Astrocyte of the hippocampus (primary cell): ENCODE measurements at regions not wholly inside any gene's neighbourhood (a gene's known extent, or its start where the extent isn't known, plus 50 kb on each side); places are given as distances from the start of the nearest gene placed in this dataset.
"Not testable (repeated sequence)": the region's sequence is repeated elsewhere in the genome, so short reads cannot be mapped to it uniquely, and the experiment has no call there.

Experiments used
- DNase-seq: peaks from one replicate; pipeline ENCODE4 v3.0.0; 2011; ENCODE audit warnings: low read depth, low spot score

DNA sequence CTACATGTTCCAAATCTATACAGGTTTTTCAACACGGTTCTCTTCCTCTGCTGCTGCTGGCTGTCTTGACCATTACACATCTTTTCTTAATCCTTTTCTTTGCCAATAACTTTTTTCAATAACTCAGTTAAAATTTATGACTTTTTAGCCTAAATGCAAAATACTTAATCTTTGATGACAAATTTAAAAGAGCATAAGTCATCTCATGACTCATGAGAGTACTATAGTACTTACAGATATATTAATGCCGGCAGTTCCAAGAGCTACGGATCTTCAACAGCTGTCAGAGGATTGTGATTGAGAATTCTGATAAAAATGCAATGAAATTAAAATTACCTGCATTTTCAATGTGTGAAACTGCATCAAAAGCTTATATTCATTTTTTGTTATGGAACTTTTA, 105.5 kb downstream of the KPNA2 start:
- no peak for DNase-seq

DNA sequence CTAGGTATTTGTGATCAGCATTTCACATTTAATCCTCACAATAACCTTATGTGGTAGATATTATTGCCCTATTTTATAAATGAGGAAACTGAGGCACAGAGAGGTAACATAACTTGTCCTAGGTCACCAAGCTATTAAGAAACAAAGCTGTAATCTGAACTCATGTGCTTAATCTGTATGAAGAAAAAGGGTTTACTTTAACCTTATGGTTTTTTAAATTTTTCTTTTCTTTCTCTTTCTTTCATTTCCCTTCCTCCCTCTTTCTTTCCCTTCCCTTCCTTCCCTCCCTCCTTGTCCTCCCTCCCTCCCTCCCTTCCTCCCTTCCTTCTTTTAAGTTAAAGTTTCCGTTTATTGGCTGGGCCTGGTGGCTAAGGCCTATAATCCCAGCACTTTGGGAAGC, 105.2 kb upstream of the AMZ2 start:
- no peak for DNase-seq

DNA sequence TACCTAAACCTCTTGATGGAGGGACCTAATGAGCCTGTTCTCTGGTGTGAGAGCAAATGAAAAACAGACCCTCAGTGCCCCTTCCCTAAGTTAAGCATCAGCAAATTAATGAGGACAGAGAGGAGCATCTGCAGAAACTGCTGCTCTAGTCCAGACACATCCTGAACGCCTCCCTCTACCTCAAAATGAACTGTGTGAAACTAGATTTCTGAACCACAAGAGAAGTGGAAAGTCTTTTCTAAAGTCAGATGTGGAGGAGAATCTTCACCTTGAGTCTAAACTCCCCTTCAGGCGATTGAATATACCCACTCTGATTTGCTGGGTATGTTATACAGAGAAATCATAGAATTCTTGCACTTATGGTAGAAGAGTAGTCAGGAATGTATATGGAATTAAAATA, 104.4 kb upstream of the AMZ2 start:
- no peak for DNase-seq

DNA sequence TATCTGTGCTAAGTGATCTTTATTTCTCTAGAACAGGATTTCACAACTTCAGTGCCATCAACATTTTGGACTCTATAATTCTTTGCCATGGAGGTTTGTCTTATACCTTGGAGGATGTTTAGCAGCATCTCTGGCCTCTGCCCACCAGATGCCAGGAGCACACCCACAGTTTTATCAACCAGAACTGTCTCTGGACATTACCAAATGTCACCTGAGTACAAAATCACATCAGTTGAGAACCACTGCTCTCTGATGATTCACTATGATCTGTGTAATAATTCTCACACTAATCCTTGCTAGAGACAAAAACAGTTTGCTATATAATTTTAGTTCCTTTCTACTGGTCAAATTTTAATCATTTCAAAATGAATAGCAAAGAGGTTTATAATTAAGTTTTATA, 102.8 kb upstream of the AMZ2 start:
- no peak for DNase-seq

DNA sequence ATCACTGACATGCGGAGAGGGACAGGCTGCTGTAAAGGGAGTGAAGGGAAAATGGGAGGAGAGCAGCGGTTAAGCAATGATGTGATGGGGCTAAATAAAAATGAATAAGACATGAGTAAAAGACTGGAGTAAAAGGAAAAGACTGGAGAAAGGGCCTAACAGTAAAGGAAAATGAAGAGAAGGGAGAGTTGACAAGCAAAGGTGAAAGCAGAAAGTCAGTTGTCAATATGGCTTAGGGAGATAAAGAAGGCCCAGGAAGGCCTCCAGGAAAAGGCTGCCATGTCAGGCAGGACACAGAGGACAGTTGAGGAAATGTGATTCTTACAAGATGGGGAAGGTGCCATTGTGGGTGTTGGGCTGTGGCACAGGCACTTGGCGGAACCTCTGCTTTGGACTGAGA, 98.9 kb upstream of the AMZ2 start:
- DNase-seq = no peak

DNA sequence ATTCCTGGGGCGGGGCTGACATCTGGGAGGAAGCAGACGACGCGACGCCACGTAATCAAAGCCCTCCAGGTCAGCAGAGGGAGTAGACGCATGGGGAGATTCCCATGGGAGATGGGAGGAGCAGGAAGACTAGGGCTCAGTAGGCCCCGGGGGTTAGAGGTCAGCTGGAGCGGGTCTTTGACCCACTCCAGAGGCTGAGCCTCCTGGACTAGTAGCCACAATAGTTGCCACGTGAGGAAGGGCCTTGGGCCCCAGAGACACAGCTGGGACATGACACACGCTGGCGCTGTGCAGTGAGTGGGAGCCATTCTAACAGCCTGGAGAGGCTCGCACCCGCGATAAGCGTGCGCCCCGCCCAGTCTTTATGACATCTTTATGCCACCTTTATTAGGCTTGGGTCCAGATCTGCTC, 95.7 kb upstream of the AMZ2 start:
- DNase-seq = no peak

DNA sequence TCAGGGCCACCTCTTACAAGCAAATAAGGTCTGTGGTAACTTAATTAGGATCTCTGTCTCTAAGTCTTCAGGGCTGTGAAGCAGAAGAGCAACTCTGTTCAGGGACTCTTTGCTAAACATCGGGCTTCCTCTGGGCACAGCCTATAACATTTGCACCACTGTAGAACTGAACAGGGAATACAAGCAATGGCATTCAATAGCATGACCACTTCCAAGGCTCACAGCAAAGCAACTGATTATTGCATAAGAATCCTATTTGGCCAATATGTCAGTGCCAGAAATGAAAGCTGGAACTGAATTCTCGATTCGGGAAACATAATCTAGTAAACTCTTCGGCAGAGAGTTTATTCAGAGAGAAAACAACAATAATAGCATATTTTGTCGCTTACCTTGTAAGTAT, 92.2 kb upstream of the AMZ2 start:
- no peak for DNase-seq

DNA sequence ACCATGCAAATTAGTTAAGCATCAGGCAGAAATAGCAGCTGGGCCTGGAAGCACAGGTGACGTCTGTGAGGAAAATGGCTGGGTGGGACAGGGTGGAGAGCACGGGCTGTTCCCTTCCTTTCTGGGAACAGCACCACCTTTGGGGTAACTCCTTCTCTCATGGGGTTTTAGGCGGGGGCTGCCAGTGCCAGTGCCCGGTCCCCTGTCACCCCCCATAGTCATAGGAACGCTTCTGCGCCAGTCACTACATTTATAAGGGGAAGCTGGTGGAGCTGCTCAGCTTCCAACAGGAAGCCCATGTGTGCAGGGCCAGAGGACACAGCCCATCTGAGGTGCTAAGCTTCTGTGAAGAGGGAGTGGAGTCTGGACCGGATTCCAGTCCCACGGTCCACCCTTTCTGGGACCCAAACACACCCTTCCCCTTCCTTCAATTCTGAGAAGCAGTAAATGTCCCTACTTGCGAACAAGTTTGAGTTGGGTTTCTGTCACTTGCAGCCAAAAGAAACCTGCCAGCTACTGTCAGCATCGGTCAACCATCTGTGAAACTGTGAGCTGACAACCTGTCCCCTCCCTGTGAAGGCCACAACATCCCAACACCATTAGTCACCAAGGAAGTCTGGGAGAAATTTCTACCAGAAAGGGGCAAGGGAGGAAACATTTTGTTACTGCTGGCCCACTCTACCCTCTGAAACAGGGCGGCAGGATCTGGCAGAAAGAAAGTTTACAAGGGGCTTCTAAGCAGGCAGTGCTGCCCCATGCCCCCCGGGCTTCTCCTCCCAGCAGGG, 86.0 kb upstream of the AMZ2 start:
- DNase-seq = peak; percentile 40

DNA sequence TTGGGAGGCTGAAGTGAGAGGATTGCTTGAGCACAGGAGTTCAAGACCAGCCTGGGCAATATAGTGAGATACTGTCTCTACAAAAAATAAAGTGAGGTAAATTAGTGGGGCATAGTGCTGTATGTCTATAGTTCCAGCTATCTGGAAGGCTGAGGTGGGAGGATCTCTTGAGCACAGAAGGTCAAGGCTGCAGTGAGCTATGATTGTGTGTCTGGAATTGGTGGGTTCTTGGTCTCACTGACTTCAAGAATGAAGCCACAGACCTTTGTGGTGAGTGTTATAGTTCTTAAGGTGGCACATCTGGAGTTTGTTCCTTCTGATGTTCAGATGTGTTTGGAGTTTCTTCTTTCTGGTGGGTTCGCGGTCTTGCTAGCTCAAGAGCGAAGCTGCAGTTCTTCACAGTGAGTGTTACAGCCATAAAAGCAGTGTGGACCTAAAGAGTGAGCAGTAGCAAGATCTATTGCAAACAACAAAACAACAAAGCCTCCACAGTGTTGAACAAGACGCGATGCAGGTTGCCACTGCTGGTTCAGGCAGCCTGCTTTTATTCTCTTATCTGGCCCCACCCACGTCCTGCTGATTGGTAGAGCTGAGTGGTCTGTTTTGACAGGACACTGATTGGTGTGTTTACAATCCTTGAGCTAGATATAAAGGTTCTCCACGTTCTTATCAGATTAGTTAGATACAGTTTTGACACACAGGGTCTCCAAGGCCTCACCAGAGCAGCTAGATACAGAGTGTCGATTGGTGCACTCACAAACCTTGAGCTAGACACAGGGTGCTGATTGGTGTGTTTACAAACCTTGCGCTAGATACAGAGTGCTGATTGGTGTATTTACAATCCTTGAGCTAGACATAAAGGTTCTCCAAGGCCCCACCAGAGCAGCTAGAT, 79.3 kb upstream of the AMZ2 start:
- not testable (repeated sequence) for DNase-seq

DNA sequence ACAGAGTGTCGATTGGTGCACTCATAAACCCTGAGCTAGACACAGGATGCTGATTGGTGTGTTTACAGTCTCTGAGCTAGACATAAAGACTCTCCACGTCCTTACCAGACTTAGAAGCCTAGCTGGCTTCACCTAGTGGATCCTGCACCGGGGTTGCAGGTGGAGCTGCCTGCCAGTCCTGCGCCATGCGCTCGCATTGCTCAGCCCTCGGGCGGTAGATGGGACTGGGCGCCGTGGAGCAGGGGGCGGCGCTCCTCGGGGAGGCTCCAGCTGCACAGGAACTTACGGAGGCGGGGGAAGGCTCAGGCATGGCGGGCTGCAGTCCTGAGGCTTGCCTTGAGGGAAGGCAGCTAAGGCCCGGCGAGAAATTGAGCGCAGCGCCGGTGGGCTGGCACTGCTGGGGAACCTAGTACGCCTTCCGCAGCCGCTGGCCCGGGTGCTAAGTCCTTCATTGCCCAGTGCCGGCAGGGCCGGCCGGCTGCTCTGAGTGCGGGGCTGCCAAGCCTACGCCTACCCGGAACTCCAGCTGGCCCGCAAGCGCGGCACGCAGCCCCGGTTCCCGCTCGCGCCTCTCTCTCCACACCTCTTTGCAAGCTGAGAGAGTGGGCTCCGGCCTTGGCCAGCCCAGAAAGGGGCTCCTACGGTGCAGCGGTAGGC, 78.5 kb upstream of the AMZ2 start:
- not testable (repeated sequence) for DNase-seq

DNA sequence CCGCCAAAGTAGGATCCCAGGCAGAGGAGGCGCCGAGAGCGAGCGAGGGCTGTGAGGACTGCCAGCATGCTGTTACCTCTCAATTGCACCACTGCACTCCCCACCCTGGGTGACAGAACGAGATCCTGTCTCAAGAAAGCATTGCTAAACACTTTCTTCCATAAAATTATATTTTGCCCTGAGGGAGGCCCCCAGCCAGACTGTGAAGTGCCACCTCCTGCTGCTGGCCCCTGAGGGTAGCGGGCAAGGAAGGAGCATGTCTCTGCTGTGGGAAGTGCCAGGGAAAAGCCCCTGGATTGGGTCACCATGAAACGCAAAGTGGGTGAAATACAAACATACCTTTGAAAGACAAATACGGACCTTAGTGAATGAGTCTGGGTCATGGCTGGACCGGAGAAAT, 78.0 kb upstream of the AMZ2 start:
- DNase-seq = no peak

DNA sequence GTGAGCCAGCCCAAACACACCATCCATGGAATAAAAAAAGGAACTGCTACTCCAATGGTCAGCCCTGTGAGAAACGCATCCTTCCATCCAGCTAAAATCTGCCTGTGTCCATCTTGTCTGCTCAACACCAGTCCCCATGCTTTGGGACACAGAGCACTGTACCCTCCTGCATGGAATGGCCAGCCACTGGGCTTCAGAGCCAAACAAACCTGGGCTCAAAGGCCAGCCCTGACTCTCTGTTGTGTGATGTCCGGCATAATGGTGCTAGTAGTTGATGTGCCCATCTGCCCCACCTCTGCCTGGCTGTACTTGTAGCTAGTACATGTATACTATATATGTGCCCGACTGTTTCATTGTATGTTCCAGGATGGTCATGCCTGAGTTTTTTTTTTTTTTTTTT, 77.6 kb upstream of the AMZ2 start:
- no peak for DNase-seq

DNA sequence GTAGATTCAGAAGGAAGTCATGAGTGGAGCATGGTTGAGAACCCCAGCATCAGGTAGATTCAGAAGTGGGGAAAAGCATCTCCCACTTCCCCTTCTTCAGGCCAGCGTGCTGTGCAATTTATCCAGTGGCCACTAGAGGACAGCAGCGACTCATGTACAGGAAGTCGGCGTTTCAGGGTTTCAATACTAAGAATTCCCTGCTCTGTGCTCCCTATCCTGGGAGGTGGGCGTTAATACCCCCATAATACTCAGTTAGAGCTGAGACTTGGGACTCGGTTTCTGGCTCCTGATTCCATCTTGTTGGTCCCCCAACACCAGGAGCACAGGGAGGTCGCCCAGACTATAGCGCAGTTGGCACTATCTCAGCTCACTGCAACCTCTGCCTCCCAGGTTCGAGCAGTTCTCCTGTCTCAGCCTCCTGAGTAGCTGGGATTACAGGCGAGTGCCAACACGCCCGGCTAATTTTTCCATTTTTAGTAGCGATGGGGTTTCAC, 75.3 kb upstream of the AMZ2 start:
- peak; percentile 74 for DNase-seq

DNA sequence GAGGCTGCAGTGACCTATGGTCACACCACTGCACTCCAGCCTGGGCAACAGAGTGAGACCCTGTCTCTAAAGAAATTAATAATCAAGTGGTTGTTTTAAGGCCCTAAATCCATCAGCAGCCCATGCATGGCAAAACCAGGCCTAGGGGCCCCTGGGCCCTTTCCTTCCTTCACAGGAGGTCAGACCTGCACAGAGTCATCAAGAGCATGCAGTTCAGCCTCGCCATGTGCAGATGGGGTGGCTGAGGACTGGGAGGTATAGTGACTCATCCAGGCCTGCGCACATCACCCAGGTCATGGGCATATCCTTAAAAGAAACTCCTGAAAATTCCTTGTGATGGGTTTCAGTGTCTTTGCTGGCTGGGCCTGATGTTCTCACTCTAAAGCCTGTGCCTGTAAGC, 72.4 kb upstream of the AMZ2 start:
- DNase-seq = no peak

DNA sequence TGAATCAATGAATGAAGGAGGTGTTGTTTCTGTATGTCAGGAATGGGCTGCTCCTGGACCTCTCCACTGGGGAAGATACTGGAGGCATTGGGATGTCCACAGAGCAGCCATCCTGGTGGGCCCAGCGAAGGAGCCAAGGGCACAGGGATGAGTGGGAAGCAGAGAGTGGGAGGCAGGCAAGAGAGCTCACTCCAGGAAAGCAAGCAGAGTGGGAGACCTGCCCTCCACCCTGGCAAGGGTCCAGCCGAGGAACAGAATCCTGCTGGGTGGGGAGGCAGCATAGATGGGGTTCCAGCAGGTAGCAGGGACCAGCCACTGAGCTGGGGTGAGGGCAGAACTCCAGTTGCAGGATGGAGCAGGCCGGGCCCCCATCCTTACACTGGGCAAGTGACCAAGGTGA, 71.9 kb upstream of the AMZ2 start:
- DNase-seq = no peak

DNA sequence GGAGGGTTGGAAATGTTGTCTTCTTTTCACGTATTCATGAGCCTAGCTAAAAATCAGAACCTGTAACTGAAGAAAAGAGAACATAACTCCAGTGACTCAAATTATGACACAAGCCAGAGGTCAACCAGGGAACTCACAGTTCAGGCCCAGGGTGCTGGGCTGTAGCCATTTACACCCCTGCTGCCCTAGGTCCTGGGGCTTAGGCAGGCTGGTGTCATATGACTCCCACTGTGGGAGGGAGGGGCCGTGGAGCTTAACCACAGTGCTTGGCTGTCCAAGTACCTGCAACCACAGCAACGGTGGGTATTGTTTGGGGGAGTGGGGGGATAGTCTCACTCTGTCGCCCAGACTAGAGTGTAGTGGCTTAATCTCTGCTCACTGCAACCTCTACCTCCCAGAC, 71.1 kb upstream of the AMZ2 start:
- no peak for DNase-seq

DNA sequence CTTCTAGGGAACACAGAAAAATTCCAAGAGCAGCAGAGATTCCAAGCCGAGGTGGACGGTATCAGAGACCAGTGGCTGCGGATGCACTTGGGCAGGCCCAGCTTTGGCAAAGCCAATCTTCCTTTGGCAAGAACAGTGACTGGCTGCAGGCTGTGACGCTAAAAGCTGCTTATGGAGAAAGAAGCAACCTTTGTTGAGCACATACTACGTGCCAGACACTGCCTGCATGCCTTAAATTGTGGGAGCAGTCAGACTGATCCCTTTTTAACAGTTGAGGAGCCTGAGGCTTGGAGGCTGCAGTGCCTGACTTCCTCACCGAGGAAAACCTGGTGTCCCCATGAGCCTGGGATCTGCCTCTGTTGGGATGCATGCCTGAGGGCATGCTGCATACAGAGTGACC, 69.0 kb upstream of the AMZ2 start:
- DNase-seq = no peak

DNA sequence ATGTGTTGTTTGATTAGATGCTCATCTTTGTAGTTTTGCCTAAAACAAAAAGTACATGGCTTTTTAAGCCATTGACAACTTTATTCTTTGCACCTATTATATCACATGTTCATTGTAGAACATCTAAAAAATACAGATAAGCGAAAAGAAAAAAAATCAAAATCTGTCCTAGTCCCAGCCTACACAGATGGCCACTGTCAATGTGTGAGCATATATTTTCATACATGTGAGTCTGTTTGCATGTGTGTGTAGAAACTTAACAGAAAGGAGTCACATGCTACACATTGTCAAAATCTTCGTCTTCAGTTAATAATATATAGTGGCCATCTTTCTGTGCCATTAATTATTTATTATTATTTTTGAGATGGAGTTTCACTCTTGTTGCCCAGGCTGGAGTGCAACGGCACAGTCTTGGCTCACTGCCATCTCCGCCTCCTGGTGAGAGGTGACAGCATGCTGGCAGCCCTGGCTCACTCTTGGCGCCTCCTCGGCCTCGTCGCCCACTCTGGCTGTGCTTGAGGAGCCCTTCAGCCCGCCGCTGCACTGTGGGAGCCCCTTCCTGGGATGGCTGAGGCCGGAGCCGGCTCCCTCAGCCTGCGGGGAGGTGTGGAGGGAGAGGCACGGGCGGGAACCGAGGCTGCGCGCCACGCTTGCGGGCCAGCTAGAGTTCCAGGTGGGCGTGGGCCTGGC, 68.5 kb upstream of the AMZ2 start:
- DNase-seq = no peak

DNA sequence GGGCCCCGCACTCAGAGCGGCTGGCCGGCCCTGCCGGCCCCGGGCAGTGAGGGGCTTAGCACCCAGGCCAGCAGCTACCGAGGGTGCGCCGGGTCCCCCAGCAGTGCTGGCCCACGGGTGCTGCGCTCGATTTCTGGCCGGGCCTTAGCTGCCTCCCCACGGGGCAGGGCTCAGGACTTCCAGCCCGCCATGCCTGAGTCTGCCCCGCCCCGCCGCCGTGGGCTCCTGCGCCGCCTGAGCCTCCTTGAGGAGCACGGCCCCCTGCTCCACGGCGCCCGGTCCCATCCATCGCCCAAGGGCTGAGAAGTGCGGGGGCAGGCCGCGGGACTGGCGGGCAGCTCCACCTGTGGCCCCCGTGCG, 67.9 kb upstream of the AMZ2 start:
- no peak for DNase-seq

DNA sequence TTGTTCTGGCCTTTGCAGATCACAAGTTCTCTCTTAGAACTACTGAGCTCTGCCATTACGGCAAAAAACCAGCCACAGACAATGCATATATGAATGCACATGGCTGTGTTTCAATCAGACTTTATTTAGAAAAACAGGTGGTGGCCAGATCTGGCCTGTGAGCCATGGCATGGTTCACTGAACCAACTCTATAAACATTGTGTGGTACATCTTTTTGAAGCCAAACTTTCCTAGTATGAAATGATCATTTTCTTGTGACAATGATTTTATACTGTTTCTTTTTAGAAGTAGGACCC, 65.9 kb upstream of the AMZ2 start:
- no peak for DNase-seq

DNA sequence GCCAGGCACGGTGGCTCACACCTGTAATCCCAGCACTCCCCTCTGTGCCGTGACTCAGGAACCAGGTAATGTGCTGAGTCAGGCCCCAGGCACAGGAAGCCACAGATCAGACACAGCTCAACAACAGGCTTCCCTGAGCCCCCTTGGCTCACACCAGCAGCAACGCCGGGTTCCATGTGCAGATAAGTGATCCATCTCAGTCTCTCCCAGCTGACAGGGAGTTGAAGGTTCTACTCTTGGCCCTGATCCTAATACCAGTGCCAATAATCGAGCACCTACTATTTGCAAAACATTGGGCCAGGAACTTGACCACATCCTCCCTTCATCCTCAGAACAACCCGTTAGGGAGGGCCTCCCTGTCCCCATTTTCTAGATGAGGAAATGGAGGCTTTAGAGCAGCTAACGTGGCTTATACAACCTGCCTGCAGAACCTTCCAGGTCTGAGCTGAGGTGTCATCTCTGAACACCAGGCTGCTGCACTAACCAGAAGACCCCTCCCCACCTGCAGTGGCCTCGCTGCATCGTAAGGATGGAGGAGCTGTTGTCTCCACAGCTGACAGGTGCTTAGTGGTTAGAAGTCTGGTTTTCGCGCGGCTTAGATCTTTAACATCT, 64.8 kb upstream of the AMZ2 start:
- DNase-seq = no peak

DNA sequence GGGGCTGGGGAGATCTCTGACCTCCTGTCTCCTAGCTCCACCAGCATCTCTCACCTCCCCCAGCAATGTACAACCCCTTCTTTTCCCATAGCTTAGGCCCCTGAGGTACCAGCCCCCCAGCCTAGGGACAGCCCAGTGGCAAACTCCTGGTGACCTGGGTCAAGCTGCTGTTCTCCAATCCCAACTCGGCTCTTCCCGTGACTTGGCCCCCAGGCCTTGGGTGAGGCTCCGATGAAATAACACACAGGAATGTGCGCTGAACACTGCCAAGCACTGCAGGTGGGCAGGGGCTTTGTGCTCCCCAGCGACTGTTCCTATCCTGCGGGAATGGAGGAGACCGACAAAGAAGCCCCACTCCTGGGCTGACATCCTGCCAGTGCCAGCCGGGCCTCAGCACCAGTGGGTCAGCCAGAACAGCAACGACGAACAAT, 63.7 kb upstream of the AMZ2 start:
- DNase-seq = peak; percentile 81
